SU-DHL-6 (cell line): ENCODE measurements at regions not wholly inside any gene's neighbourhood (a gene's known extent, or its start where the extent isn't known, plus 50 kb on each side); places are given as distances from the start of the nearest gene placed in this dataset.
"Not testable (repeated sequence)": the region's sequence is repeated elsewhere in the genome, so short reads cannot be mapped to it uniquely, and the experiment has no call there.

Experiments used
- H2AFZ ChIP-seq: fragments of 200-600 bp; sonication (generic); 2 replicates; pipeline ENCODE4 v1.6.1; 2014; ENCODE audit warnings: low read depth, mild to moderate bottlenecking, moderate library complexity, mixed read lengths, antibody characterized with exemption, low read length; ENCODE audit not compliant: severe bottlenecking
- H3F3A ChIP-seq: fragments of 200-600 bp; shearing (Covaris generic); 2 replicates; pipeline ENCODE4 v1.6.0; 2016; ENCODE audit warnings: antibody characterized with exemption, mild to moderate bottlenecking; ENCODE audit not compliant: insufficient read depth
- H3K27ac ChIP-seq: fragments of 200-600 bp; sonication (generic); 2 replicates; pipeline ENCODE4 v1.5.1; 2016; ENCODE audit warnings: low read depth, mild to moderate bottlenecking, low read length, moderate library complexity, mixed read lengths
- H3K27me3 ChIP-seq: fragments of 200-600 bp; sonication (generic), shearing (Covaris generic); 2 replicates; pipeline ENCODE4 v1.6.0; 2014; ENCODE audit warnings: mild to moderate bottlenecking, low read length
- H3K36me3 ChIP-seq: fragments of 200-600 bp; sonication (generic); 2 replicates; pipeline ENCODE4 v1.6.1; 2014; ENCODE audit warnings: mild to moderate bottlenecking, low read length, mixed read lengths
- H3K4me2 ChIP-seq: fragments of 300-600, 200-600 bp; shearing (Covaris generic), sonication (generic); 2 replicates; pipeline ENCODE4 v1.6.0; 2014; ENCODE audit warnings: low read length, low read depth, mild to moderate bottlenecking; ENCODE audit not compliant: poor library complexity, severe bottlenecking
- H3K4me3 ChIP-seq: fragments of 200-600 bp; sonication (generic); 2 replicates; pipeline ENCODE4 v1.5.1; 2014; ENCODE audit warnings: antibody characterized with exemption, low read length, mild to moderate bottlenecking, mixed read lengths; ENCODE audit not compliant: insufficient read depth, poor library complexity, severe bottlenecking
- H3K79me2 ChIP-seq: fragments of 200-600 bp; sonication (generic); 2 replicates; pipeline ENCODE4 v1.6.1; 2014; ENCODE audit warnings: mild to moderate bottlenecking, low read length, moderate library complexity; ENCODE audit not compliant: insufficient read depth
- H3K9ac ChIP-seq: fragments of 200-600 bp; sonication (generic); 2 replicates; pipeline ENCODE4 v1.7.0; 2014; ENCODE audit warnings: mild to moderate bottlenecking, low read length
- H3K9me2 ChIP-seq: fragments of 200-600 bp; sonication (generic); replicated peaks from 2 replicates; pipeline ENCODE4 v1.6.1; 2014; ENCODE audit warnings: low read length; ENCODE audit not compliant: insufficient read depth
- H3K9me3 ChIP-seq: fragments of 200-600 bp; sonication (generic); 2 replicates; pipeline ENCODE4 v1.6.1; 2014; ENCODE audit warnings: low read length, mixed read lengths; ENCODE audit not compliant: insufficient read depth
- H4K20me1 ChIP-seq: fragments of 200-600 bp; sonication (generic); 2 replicates; pipeline ENCODE4 v1.6.1; 2014; ENCODE audit warnings: low read depth, mild to moderate bottlenecking, antibody characterized with exemption, low read length, moderate library complexity, mixed read lengths
- CTCF ChIP-seq: fragments of 200-600 bp; sonication (generic); IDR thresholded peaks from one replicate; pipeline ENCODE4 v1.5.1; 2017; ENCODE audit warnings: antibody characterized with exemption, mild to moderate bottlenecking, low read length, moderate library complexity; ENCODE audit not compliant: insufficient read depth, poor library complexity, severe bottlenecking
- EZH2phosphoT487 ChIP-seq: fragments of 200-600 bp; sonication (generic), shearing (Covaris generic); conservative IDR thresholded peaks from 2 replicates; pipeline ENCODE4 v1.6.1; 2018; ENCODE audit warnings: mild to moderate bottlenecking, antibody characterized with exemption, low read length, moderate library complexity, mixed read lengths

- Histone ChIP-seq H3K9me2 (no peaks in the 10 kb centered on the region), H3K27ac (no peak overlapping the region), H3K36me3 (no peaks in the 10 kb centered on the region), H4K20me1 (no peaks in the 10 kb centered on the region), H3K27me3 (no peaks in the 10 kb centered on the region), H3K79me2 (no peaks in the 10 kb centered on the region), H3K9ac (no peak overlapping the region), H3K4me2 (no peak overlapping the region), H2AFZ (no peak overlapping the region), H3K9me3 (no peaks in the 10 kb centered on the region), H3F3A (no peaks in the 10 kb centered on the region), H3K4me3 (no peak overlapping the region)
- no peak for TF ChIP-seq CTCF
- no peak for TF ChIP-seq EZH2phosphoT487
Observed at GRCh38 chr3:80733522-80734176, 965.9 kb upstream of the ROBO1 start.

- not testable (repeated sequence) for H3K4me2 ChIP-seq, H3K4me3 ChIP-seq, H3F3A ChIP-seq, H3K9me3 ChIP-seq, H4K20me1 ChIP-seq, H3K27me3 ChIP-seq, H3K9ac ChIP-seq, H3K79me2 ChIP-seq, H2AFZ ChIP-seq, H3K27ac ChIP-seq, H3K9me2 ChIP-seq, H3K36me3 ChIP-seq
Observed at GRCh38 chr3:80727561-80727960, 959.8 kb upstream of the ROBO1 start.

- not testable (repeated sequence) for H3K27me3 ChIP-seq, H3K9ac ChIP-seq, H3K4me2 ChIP-seq, H3K4me3 ChIP-seq, H4K20me1 ChIP-seq, H3K27ac ChIP-seq, H3K79me2 ChIP-seq, H3K9me2 ChIP-seq, H3F3A ChIP-seq, H3K9me3 ChIP-seq, H2AFZ ChIP-seq, H3K36me3 ChIP-seq
Observed at GRCh38 chr3:80709597-80710322, 942.0 kb upstream of the ROBO1 start.

GRCh38 chr3:80705290-80705689, 937.5 kb upstream of the ROBO1 start:
- Histone ChIP-seq H3K9ac (no peak overlapping the region), H4K20me1 (no peaks in the 10 kb centered on the region), H3F3A (no peaks in the 10 kb centered on the region), H2AFZ (no peak overlapping the region), H3K27ac (no peak overlapping the region), H3K9me3 (peaks cover 6% of the 10 kb centered on the region; the same call in 1 of the 2 replicates), H3K27me3 (no peaks in the 10 kb centered on the region), H3K4me2 (no peak overlapping the region), H3K79me2 (no peaks in the 10 kb centered on the region), H3K9me2 (no peaks in the 10 kb centered on the region), H3K36me3 (no peaks in the 10 kb centered on the region), H3K4me3 (no peak overlapping the region)
- TF ChIP-seq EZH2phosphoT487 = no peak

GRCh38 chr3:80701349-80701748, 933.6 kb upstream of the ROBO1 start:
- Histone ChIP-seq H4K20me1 (no peaks in the 10 kb centered on the region), H3K4me2 (no peak overlapping the region), H3F3A (no peaks in the 10 kb centered on the region), H3K4me3 (no peak overlapping the region), H3K27me3 (no peaks in the 10 kb centered on the region), H3K79me2 (no peaks in the 10 kb centered on the region), H3K9me3 (peaks cover 6% of the 10 kb centered on the region; the same call in 1 of the 2 replicates), H3K36me3 (no peaks in the 10 kb centered on the region), H3K27ac (no peak overlapping the region), H2AFZ (no peak overlapping the region), H3K9me2 (no peaks in the 10 kb centered on the region), H3K9ac (no peak overlapping the region)
- TF ChIP-seq CTCF (no peak), EZH2phosphoT487 (no peak)
